CD4-positive, CD25-positive, alpha-beta regulatory T cell (primary cell): ENCODE measurements at regions not wholly inside any gene's neighbourhood (a gene's known extent, or its start where the extent isn't known, plus 50 kb on each side); places are given as distances from the start of the nearest gene placed in this dataset.

Experiments
- ATAC-seq, 2 donors: fragments of 150-1000 bp; cut with Tn5 transposase; one replicate each; pipeline ENCODE4 v1.10.0; 2021; ENCODE audit warnings: low read depth in 2 of 2, moderate number of reproducible peaks in 2 of 2, moderate library complexity in 1 of 2
- DNase-seq, 3 donors: peaks; one replicate each; pipeline versions ENCODE4 v3.0.0 to v3.0.0-alpha.2; 2012 to 2022; ENCODE audit warnings: mixed read lengths in 1 of 3
- H3K27ac ChIP-seq: one replicate; pipeline ENCODE4 v1.7.0; 2013; ENCODE audit warnings: mild to moderate bottlenecking, low read length; ENCODE audit not compliant: insufficient read depth, poor library complexity, severe bottlenecking
- H3K27me3 ChIP-seq: one replicate; pipeline ENCODE4 v1.7.0; 2013; ENCODE audit warnings: low read length; ENCODE audit not compliant: control insufficient read depth, insufficient read depth
- H3K36me3 ChIP-seq: one replicate; pipeline ENCODE4 v1.7.0; 2013; ENCODE audit warnings: mild to moderate bottlenecking, low read length, moderate library complexity; ENCODE audit not compliant: control insufficient read depth, insufficient read depth
- H3K4me1 ChIP-seq: 2 replicates; pipeline ENCODE4 v1.7.0; 2013; ENCODE audit warnings: mild to moderate bottlenecking, low read length; ENCODE audit not compliant: insufficient read depth, control insufficient read depth, poor library complexity, severe bottlenecking
- H3K4me3 ChIP-seq: one replicate; pipeline ENCODE4 v1.7.0; 2013; ENCODE audit warnings: low read depth, mild to moderate bottlenecking, low read length, moderate library complexity
- H3K9me3 ChIP-seq, 2 experiments: 1 replicate in 1 of 2; 2 replicates in 1 of 2; pipeline ENCODE4 v1.7.0; 2013; ENCODE audit warnings: low read length in 2 of 2, mild to moderate bottlenecking in 1 of 2, moderate library complexity in 1 of 2; ENCODE audit not compliant: control insufficient read depth in 2 of 2
- H3K27ac Mint-ChIP-seq, 3 donors: one replicate each; pipeline ENCODE4 v1.8.0; 2020 to 2022; ENCODE audit warnings: mild to moderate bottlenecking in 3 of 3, mixed read lengths in 3 of 3, moderate library complexity in 2 of 3
- H3K27me3 Mint-ChIP-seq: one replicate; pipeline ENCODE4 v1.8.0; 2022; ENCODE audit warnings: mild to moderate bottlenecking, mixed read lengths
- H3K36me3 Mint-ChIP-seq: one replicate; pipeline ENCODE4 v1.8.0; 2020; ENCODE audit warnings: mixed read lengths
- H3K4me1 Mint-ChIP-seq, 4 donors: one replicate each; pipeline ENCODE4 v1.8.0; 2020 to 2022; ENCODE audit warnings: mixed read lengths in 4 of 4, mild to moderate bottlenecking in 1 of 4
- H3K4me3 Mint-ChIP-seq, 4 donors: one replicate each; pipeline ENCODE4 v1.8.0; 2020 to 2022; ENCODE audit warnings: mild to moderate bottlenecking in 4 of 4, mixed read lengths in 4 of 4, moderate library complexity in 3 of 4
- H3K9me3 Mint-ChIP-seq, 7 donors: one replicate each; pipeline ENCODE4 v1.8.0; 2020 to 2022; ENCODE audit warnings: mixed read lengths in 7 of 7, mild to moderate bottlenecking in 3 of 7, moderate library complexity in 2 of 7

DNA sequence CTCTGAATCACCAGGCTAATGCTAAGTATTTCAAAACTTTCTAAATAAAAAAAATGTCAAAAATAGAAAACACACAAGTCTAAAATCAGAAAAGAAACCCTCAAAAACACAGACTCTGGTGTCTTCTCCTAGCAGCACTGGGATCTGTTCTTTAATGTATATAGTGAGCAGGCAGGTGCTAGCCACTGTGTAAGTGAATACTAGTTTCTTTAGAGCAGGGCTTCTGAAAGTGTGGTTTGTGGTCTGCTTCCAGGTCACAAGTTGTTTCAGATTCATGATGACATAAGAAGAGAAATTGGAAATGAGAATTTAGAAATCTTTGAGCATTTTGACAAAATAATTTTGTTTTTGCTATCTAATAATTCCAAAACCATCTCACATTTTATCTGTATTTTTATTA, 763.1 kb downstream of the USP25 start:
- no peak for ATAC-seq
- DNase-seq, result no peak
- H3K27ac ChIP-seq, result no peak overlapping the region
- H3K4me3 ChIP-seq, result no peak overlapping the region
- peaks cover 0 to 3% of the 10 kb centered on the region in 2 experiments for H3K9me3 ChIP-seq
- H3K4me3 Mint-ChIP-seq, result no peak overlapping the region
- peaks cover 0 to 18% (median 3%) of the 10 kb centered on the region in 7 donors for H3K9me3 Mint-ChIP-seq
- no peaks in the 10 kb centered on the region for H3K27me3 ChIP-seq
- H3K4me1 ChIP-seq, result no peaks in the 10 kb centered on the region
- no peaks in the 10 kb centered on the region for H3K36me3 Mint-ChIP-seq
- no peaks in the 10 kb centered on the region for H3K27me3 Mint-ChIP-seq
- no peaks in the 10 kb centered on the region for H3K36me3 ChIP-seq
- H3K27ac Mint-ChIP-seq, result no peak overlapping the region
- no peaks in the 10 kb centered on the region for H3K4me1 Mint-ChIP-seq

DNA sequence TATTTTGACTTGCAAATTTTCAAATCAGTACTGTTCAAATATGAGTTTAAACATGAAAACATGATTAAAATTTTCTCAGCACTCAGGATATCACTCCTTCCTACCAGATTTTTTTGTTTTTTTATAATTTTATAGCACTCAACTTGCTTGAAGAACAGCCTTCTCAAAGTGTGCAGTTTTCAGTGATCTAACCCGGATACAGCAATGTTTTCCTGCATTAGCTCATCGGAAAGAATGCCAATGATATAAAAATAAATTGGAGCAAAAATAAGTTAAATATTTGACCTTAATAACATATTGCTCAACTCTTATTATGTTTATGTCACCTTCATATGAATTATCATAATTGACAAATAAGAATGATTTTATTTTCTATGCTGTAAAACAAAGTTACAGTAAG, 766.8 kb downstream of the USP25 start:
- Histone ChIP-seq H3K27me3 (no peaks in the 10 kb centered on the region), H3K4me3 (no peak overlapping the region), H3K9me3 (peaks cover 0 to 4% of the 10 kb centered on the region in 2 experiments), H3K4me1 (no peaks in the 10 kb centered on the region), H3K27ac (no peak overlapping the region), H3K36me3 (no peaks in the 10 kb centered on the region)
- Mint-ChIP-seq H3K4me1 (no peaks in the 10 kb centered on the region), H3K4me3 (no peak overlapping the region), H3K9me3 (peaks cover 0 to 25% (median 3%) of the 10 kb centered on the region in 7 donors), H3K27me3 (no peaks in the 10 kb centered on the region), H3K36me3 (no peaks in the 10 kb centered on the region), H3K27ac (no peak overlapping the region)
- no peak for ATAC-seq
- DNase-seq, result no peak

DNA sequence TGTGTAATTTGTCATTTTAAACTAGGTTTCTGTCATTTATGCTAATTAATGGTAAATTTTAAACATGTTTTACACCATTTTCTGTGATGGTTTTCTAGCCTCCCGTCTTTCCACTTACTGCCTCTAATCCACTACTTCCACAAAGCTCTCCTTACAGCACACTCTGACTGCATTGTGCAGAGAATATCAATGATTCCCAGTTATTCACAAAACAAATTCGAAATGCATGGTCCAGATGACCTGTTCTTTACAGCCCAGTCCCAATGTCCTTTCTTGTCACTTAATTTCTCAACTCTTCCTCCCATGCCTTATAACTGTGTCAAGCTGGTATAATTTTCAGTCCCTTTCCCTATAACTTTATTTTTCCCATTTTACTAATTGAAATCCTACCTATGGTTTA, 770.5 kb downstream of the USP25 start:
- no peak for ATAC-seq
- H3K9me3 ChIP-seq, result peaks cover 0 to 4% of the 10 kb centered on the region in 2 experiments

DNA sequence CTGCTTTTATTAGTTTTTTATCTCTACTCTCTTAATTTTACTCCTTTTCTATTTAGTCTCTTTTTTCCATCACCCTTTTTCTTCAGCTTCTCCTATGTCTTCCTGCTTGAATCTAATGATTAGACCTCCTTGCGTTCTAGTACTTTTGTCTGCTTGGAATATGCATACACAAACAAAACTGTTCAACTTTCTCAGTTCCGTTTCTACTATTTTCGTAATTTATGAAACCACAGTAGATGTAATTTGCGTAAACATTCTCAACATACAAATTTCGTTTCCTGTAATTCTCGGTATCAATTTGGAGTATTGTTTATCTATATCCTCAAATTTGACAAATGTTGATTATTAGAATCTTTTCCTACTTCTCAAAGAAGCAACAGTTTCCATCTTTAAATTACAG, 772.5 kb downstream of the USP25 start:
- Histone ChIP-seq H3K4me1 (no peaks in the 10 kb centered on the region), H3K9me3 (peaks cover 0 to 4% of the 10 kb centered on the region in 2 experiments), H3K27ac (no peak overlapping the region), H3K36me3 (no peaks in the 10 kb centered on the region), H3K27me3 (no peaks in the 10 kb centered on the region), H3K4me3 (no peak overlapping the region)
- H3K4me1 Mint-ChIP-seq, result no peaks in the 10 kb centered on the region
- no peak overlapping the region for H3K27ac Mint-ChIP-seq
- H3K36me3 Mint-ChIP-seq, result no peaks in the 10 kb centered on the region
- no peaks in the 10 kb centered on the region for H3K27me3 Mint-ChIP-seq
- peaks cover 2 to 14% (median 5%) of the 10 kb centered on the region in 7 donors for H3K9me3 Mint-ChIP-seq
- DNase-seq, result no peak
- H3K4me3 Mint-ChIP-seq, result no peak overlapping the region
- no peak for ATAC-seq

More for the DNA sequence above, 770.5 kb downstream of the USP25 start:
- Mint-ChIP-seq H3K4me1 (no peaks in the 10 kb centered on the region), H3K36me3 (no peaks in the 10 kb centered on the region), H3K4me3 (no peak overlapping the region), H3K9me3 (peaks cover 2 to 20% (median 4%) of the 10 kb centered on the region in 7 donors), H3K27me3 (no peaks in the 10 kb centered on the region), H3K27ac (no peak overlapping the region)
- H3K4me1 ChIP-seq, result no peaks in the 10 kb centered on the region
- no peak overlapping the region for H3K4me3 ChIP-seq
- H3K27ac ChIP-seq, result no peak overlapping the region
- H3K27me3 ChIP-seq, result no peaks in the 10 kb centered on the region
- H3K36me3 ChIP-seq, result no peaks in the 10 kb centered on the region
- no peak for DNase-seq

DNA sequence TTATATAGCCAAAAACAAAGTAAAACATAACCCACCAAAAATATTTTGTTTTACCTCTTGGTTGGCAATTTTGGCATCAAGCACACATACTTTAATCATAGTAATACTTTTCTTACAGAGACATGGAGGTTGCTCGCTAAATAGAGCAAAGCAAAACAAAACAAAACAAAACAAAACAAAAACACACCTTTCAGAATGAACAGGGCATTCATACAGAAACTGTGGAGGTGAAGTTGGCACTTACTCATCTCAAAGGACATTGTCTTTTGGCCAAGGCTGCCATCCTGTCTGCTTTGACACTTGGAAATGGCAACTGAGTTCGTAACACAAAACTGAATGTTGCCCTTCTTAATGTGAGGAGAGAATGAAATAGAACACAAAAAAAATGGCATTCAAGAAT, 773.1 kb downstream of the USP25 start:
- Histone ChIP-seq H3K27me3 (no peaks in the 10 kb centered on the region), H3K4me1 (no peaks in the 10 kb centered on the region), H3K9me3 (peaks cover 0 to 4% of the 10 kb centered on the region in 2 experiments), H3K27ac (no peak overlapping the region), H3K36me3 (no peaks in the 10 kb centered on the region), H3K4me3 (no peak overlapping the region)
- ATAC-seq (no peak), DNase-seq (no peak)
- no peak overlapping the region for H3K27ac Mint-ChIP-seq
- H3K36me3 Mint-ChIP-seq, result no peaks in the 10 kb centered on the region
- H3K9me3 Mint-ChIP-seq, result peaks cover under 1 to 15% (median 4%) of the 10 kb centered on the region in 7 donors
- no peaks in the 10 kb centered on the region for H3K27me3 Mint-ChIP-seq
- H3K4me1 Mint-ChIP-seq, result no peaks in the 10 kb centered on the region
- no peak overlapping the region for H3K4me3 Mint-ChIP-seq

DNA sequence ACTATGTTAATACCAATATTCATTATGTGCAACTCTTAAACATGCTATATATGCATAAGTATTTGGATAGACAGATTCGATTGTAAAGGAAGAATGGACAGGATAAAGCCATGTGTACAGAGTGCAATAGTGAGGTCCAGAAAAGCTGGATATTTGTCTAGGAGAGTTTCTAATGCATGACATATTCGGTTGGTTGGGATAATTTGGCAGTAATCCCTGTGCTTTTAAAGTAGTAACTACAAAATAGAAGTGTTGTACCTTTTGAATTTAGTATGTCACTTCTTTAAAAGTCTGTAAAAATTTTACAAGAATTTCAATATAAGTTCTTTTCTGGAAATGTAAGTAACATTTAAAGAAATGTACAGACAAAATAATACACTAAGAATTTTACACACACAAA, 774.5 kb downstream of the USP25 start:
- ATAC-seq (no peak), DNase-seq (no peak)
- Mint-ChIP-seq H3K27ac (no peak overlapping the region), H3K4me1 (no peaks in the 10 kb centered on the region), H3K9me3 (peaks cover 0 to 12% (median 4%) of the 10 kb centered on the region in 7 donors), H3K27me3 (no peaks in the 10 kb centered on the region), H3K4me3 (no peak overlapping the region), H3K36me3 (no peaks in the 10 kb centered on the region)
- Histone ChIP-seq H3K27ac (no peak overlapping the region), H3K9me3 (peaks cover 0 to 4% of the 10 kb centered on the region in 2 experiments), H3K36me3 (no peaks in the 10 kb centered on the region), H3K4me1 (no peaks in the 10 kb centered on the region), H3K27me3 (no peaks in the 10 kb centered on the region), H3K4me3 (no peak overlapping the region)

DNA sequence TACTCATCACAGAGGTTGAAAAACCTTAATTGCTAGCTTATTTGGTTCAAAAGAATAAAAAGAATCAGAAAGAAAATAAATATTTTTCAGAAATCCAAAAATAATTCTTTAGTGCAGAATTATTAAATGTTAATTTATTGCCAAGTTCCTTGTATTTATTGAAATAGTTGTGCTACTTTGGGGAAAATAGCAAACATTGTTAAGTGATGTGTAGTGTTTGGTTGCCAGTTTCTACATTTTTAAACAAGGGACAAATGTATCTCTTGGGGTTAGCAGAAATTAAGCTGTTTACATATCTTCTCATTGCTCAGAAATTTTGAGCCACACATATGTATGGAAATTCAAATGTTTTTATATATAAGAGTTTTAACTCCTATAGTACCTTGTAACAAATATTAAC, 775.0 kb downstream of the USP25 start:
- Mint-ChIP-seq H3K4me3 (no peak overlapping the region), H3K4me1 (no peaks in the 10 kb centered on the region), H3K9me3 (peaks cover 0 to 14% (median 4%) of the 10 kb centered on the region in 7 donors), H3K27me3 (no peaks in the 10 kb centered on the region), H3K27ac (no peak overlapping the region), H3K36me3 (no peaks in the 10 kb centered on the region)
- Histone ChIP-seq H3K9me3 (peaks cover 0 to 4% of the 10 kb centered on the region in 2 experiments), H3K4me1 (no peaks in the 10 kb centered on the region), H3K4me3 (no peak overlapping the region), H3K36me3 (no peaks in the 10 kb centered on the region), H3K27ac (no peak overlapping the region), H3K27me3 (no peaks in the 10 kb centered on the region)
- DNase-seq, result no peak
- ATAC-seq, result no peak

DNA sequence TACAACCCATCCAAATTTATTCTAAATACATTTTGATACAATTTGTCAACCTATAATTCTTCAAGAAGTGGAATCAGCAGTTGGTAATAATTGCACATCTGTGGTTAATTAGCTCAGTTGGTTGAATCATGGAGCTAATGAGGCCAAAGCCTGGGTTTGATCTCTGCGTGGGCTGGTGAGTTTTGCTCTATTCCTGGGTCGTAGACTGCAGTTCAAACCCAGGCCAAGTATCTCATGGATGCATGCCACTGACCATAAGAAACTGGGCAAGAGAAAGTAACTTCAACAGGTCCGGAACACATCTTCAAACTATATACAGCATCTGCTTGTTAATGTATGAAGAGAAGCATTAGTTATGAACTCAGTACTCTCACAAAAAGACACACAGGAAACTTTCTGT, 779.7 kb downstream of the USP25 start:
- H3K4me1 Mint-ChIP-seq, result no peaks in the 10 kb centered on the region

More for the DNA sequence above, 779.7 kb downstream of the USP25 start:
- DNase-seq (no peak), ATAC-seq (no peak)
- Histone ChIP-seq H3K36me3 (no peaks in the 10 kb centered on the region), H3K4me3 (no peak overlapping the region), H3K4me1 (no peaks in the 10 kb centered on the region), H3K27me3 (no peaks in the 10 kb centered on the region), H3K9me3 (peaks cover 0 to 3% of the 10 kb centered on the region in 2 experiments), H3K27ac (no peak overlapping the region)
- H3K4me3 Mint-ChIP-seq, result no peak overlapping the region
- no peaks in the 10 kb centered on the region for H3K36me3 Mint-ChIP-seq
- peaks cover 0 to 12% (median 5%) of the 10 kb centered on the region in 7 donors for H3K9me3 Mint-ChIP-seq
- no peak overlapping the region for H3K27ac Mint-ChIP-seq
- H3K27me3 Mint-ChIP-seq, result no peaks in the 10 kb centered on the region
